HCT116 (cell line): ENCODE measurements at regions not wholly inside any gene's neighbourhood (a gene's known extent, or its start where the extent isn't known, plus 50 kb on each side); places are given as distances from the start of the nearest gene placed in this dataset.

ENCODE experiments used
- ATAC-seq: fragments of 200-7000 bp; cut with Tn5 transposase; 2 replicates; pipeline ENCODE4 v1.9.1; 2020; ENCODE audit warnings: mild to moderate bottlenecking, moderate library complexity
- BruUV-seq: library from RNA; stranded (reverse); fragments of 400-500 nt; replicated peaks from 2 replicates; lab custom pipeline; 2021; lab: Mats Ljungman, UMichigan
- CTCF ChIA-PET: fragments of 300-600 bp; sonication (Branson Sonifier 250); formaldehyde crosslinking; loops from one replicate; lab custom pipeline; 2021; ENCODE audit warnings: antibody characterized with exemption; lab: Charles Lee
- POLR2A ChIA-PET: fragments of 300-600, 350-600 bp; sonication (Branson Sonifier 250); formaldehyde crosslinking; loops from one replicate; lab custom pipeline; 2021; ENCODE audit warnings: antibody characterized with exemption; lab: Charles Lee
- RAD21 ChIA-PET, 2 experiments: fragments of 300-600 bp; sonication (Branson Sonifier 250); formaldehyde crosslinking; loops; one replicate each; lab custom pipeline; 2023; ENCODE audit warnings: low total read pairs in 2 of 2; ENCODE audit not compliant: uncharacterized antibody in 2 of 2, unreplicated experiment in 2 of 2, low non-redundant PET in 1 of 2; lab: Charles Lee
- DNase-seq: peaks from one replicate; pipeline ENCODE4 v3.0.0-alpha.2; 2010; ENCODE audit warnings: low read depth, low spot score
- H2AFZ ChIP-seq: fragments of 200-600 bp; shearing (Covaris generic), sonication (generic); 2 replicates; pipeline ENCODE4 v1.6.1; 2017; ENCODE audit warnings: low read depth, mixed run types, mixed read lengths, antibody characterized with exemption, low read length; ENCODE audit not compliant: poor library complexity, severe bottlenecking
- H3K27ac ChIP-seq: 2 replicates; pipeline ENCODE4 v1.5.1; 2012; ENCODE audit warnings: low read depth, low read length
- H3K27me3 ChIP-seq: fragments of 200-600 bp; sonication (generic); 2 replicates; pipeline ENCODE4 v1.6.1; 2016; ENCODE audit warnings: mixed run types, low read length, mixed read lengths; ENCODE audit not compliant: insufficient read depth
- H3K36me3 ChIP-seq, 2 experiments: fragments of 200-500 bp in 1 of 2; fragments of 200-600 bp in 1 of 2; sonication (Bioruptor generic) in 1 of 2; sonication (generic) in 1 of 2; 2 replicates each; pipeline versions ENCODE4 v1.5.1 to v1.6.1; 2014 to 2016; ENCODE audit warnings: low read length in 2 of 2, inconsistent platforms in 1 of 2, mixed read lengths in 1 of 2, mixed run types in 1 of 2; ENCODE audit not compliant: insufficient read depth in 2 of 2, control insufficient read depth in 1 of 2
- H3K4me1 ChIP-seq, 2 experiments: fragments of 200-600 bp in 1 of 2; sonication (generic) in 1 of 2; 2 replicates each; pipeline versions ENCODE4 v1.5.1 to v1.6.1; 2012 to 2017; ENCODE audit warnings: low read length in 2 of 2, inconsistent platforms in 1 of 2, mild to moderate bottlenecking in 1 of 2, mixed read lengths in 1 of 2, mixed run types in 1 of 2, moderate library complexity in 1 of 2; ENCODE audit not compliant: insufficient read depth in 2 of 2, control insufficient read depth in 1 of 2
- H3K4me2 ChIP-seq: fragments of 200-600 bp; sonication (generic); 2 replicates; pipeline ENCODE4 v1.6.1; 2017; ENCODE audit warnings: mixed run types, low read length, mixed read lengths
- H3K4me3 ChIP-seq, 2 experiments: fragments of 200-600 bp in 1 of 2; sonication (generic) in 1 of 2; replicated peaks in 1 of 2; 2 replicates each; pipeline ENCODE4 v1.5.1; 2011 to 2016; ENCODE audit warnings: low read length in 2 of 2, control low read depth in 1 of 2, low read depth in 1 of 2, mild to moderate bottlenecking in 1 of 2, mixed read lengths in 1 of 2, mixed run types in 1 of 2
- H3K79me2 ChIP-seq: fragments of 200-600 bp; sonication (generic); 2 replicates; pipeline ENCODE4 v1.6.1; 2017; ENCODE audit warnings: mild to moderate bottlenecking, mixed run types, low read length, moderate library complexity, mixed read lengths; ENCODE audit not compliant: insufficient read depth
- H3K9ac ChIP-seq: fragments of 200-600 bp; sonication (generic); 2 replicates; pipeline ENCODE4 v1.6.1; 2016; ENCODE audit warnings: low read length, mixed read lengths
- H3K9me2 ChIP-seq: fragments of 200-600 bp; sonication (generic), shearing (Covaris generic); 2 replicates; pipeline ENCODE4 v1.6.1; 2017; ENCODE audit warnings: mixed run types, mild to moderate bottlenecking, moderate library complexity; ENCODE audit not compliant: insufficient read depth
- H3K9me3 ChIP-seq, 2 experiments: fragments of 200-500 bp in 1 of 2; fragments of 200-600 bp in 1 of 2; sonication (Bioruptor generic) in 1 of 2; sonication (generic) in 1 of 2; 2 replicates each; pipeline ENCODE4 v1.6.1; 2014 to 2017; ENCODE audit warnings: low read length in 2 of 2, mixed read lengths in 2 of 2, inconsistent platforms in 1 of 2, low read depth in 1 of 2, mild to moderate bottlenecking in 1 of 2, mixed run types in 1 of 2, moderate library complexity in 1 of 2; ENCODE audit not compliant: control insufficient read depth in 1 of 2, insufficient read depth in 1 of 2
- H4K20me1 ChIP-seq: fragments of 200-600 bp; sonication (generic), shearing (Covaris generic); 2 replicates; pipeline ENCODE4 v1.6.1; 2017; ENCODE audit warnings: mixed run types, mild to moderate bottlenecking, moderate library complexity; ENCODE audit not compliant: insufficient read depth
- ELF1 ChIP-seq: IDR thresholded peaks from 2 replicates; pipeline ENCODE4 v1.6.1; 2012; ENCODE audit warnings: low read depth, borderline replicate concordance
- EZH2phosphoT487 ChIP-seq: fragments of 200-600 bp; IDR thresholded peaks from 2 replicates; pipeline ENCODE4 v1.6.1; 2018; ENCODE audit warnings: antibody characterized with exemption, borderline replicate concordance
- JUND ChIP-seq: IDR thresholded peaks from 2 replicates; pipeline ENCODE4 v1.6.1; 2012
- POLR2A ChIP-seq: IDR thresholded peaks from 2 replicates; pipeline ENCODE4 v1.7.0; 2011; ENCODE audit warnings: borderline replicate concordance; ENCODE audit not compliant: insufficient read depth, insufficient read length; ENCODE audit errors: extremely low read depth
- POLR2AphosphoS5 ChIP-seq: IDR thresholded peaks from 2 replicates; pipeline ENCODE4 v1.6.1; 2011; ENCODE audit warnings: mild to moderate bottlenecking, low read depth, low read length, moderate library complexity
- RAD21 ChIP-seq: IDR thresholded peaks from 2 replicates; pipeline ENCODE4 v1.6.1; 2012; ENCODE audit warnings: low read depth, mild to moderate bottlenecking
- SIN3A ChIP-seq: IDR thresholded peaks from 2 replicates; pipeline ENCODE4 v1.6.1; 2012; ENCODE audit warnings: low read depth
- SP1 ChIP-seq: IDR thresholded peaks from 2 replicates; pipeline ENCODE4 v1.6.1; 2012; ENCODE audit warnings: low read depth
- SRF ChIP-seq: IDR thresholded peaks from 2 replicates; pipeline ENCODE4 v1.6.1; 2012; ENCODE audit warnings: low read depth
- TCF7L2 ChIP-seq: IDR thresholded peaks from 2 replicates; pipeline ENCODE4 v1.7.0; 2011; ENCODE audit warnings: borderline replicate concordance, inconsistent platforms; ENCODE audit not compliant: insufficient read depth, insufficient read length; ENCODE audit errors: extremely low read depth
- YY1 ChIP-seq: IDR thresholded peaks from 2 replicates; pipeline ENCODE4 v1.6.1; 2011; ENCODE audit warnings: low read length, low read depth, moderate library complexity, mild to moderate bottlenecking; ENCODE audit not compliant: insufficient replicate concordance; ENCODE audit errors: extremely low read depth
- ZFX ChIP-seq: fragments of 450-650 bp; IDR thresholded peaks from 2 replicates; pipeline ENCODE4 v1.6.1; 2017
- ZNF274 ChIP-seq: fragments of 200-500 bp; sonication (Bioruptor generic); IDR thresholded peaks from 2 replicates; pipeline ENCODE4 v1.6.1; 2014; ENCODE audit warnings: mild to moderate bottlenecking, low read depth, low read length, inconsistent platforms
- intact Hi-C: fragments of 100-400 bp; cut with micrococcal nuclease; formaldehyde crosslinking; loops from 2 replicates; pipeline ENCODE4 v1.10.0; 2022
- TF ChIP-seq, protein P1 (sequence below): IDR thresholded peaks from 2 replicates; pipeline ENCODE4 v1.6.1; 2012
- TF ChIP-seq, protein P2 (sequence below): IDR thresholded peaks from 2 replicates; pipeline ENCODE4 v1.6.1; 2011; ENCODE audit warnings: mild to moderate bottlenecking, low read length, moderate library complexity; ENCODE audit not compliant: insufficient replicate concordance; ENCODE audit errors: extremely low read depth
- TF ChIP-seq, protein P3 (sequence below), 3 experiments: fragments of 200-600 bp in 1 of 3; sonication (generic) in 1 of 3; IDR thresholded peaks in 2 of 3; conservative IDR thresholded peaks in 1 of 3; 2 replicates each; pipeline ENCODE4 v1.5.1; 2012 to 2017; ENCODE audit warnings: low read depth in 2 of 3, low read length in 2 of 3, antibody characterized with exemption in 1 of 3, borderline replicate concordance in 1 of 3, control low read depth in 1 of 3, mild to moderate bottlenecking in 1 of 3, mixed read lengths in 1 of 3, mixed run types in 1 of 3, moderate library complexity in 1 of 3; ENCODE audit not compliant: insufficient read depth in 1 of 3

GRCh38 chr5:179411161-179411841 lies 66.0 kb upstream of the ADAMTS2 start (continued):
- TF ChIP-seq SIN3A: no peak

DNA sequence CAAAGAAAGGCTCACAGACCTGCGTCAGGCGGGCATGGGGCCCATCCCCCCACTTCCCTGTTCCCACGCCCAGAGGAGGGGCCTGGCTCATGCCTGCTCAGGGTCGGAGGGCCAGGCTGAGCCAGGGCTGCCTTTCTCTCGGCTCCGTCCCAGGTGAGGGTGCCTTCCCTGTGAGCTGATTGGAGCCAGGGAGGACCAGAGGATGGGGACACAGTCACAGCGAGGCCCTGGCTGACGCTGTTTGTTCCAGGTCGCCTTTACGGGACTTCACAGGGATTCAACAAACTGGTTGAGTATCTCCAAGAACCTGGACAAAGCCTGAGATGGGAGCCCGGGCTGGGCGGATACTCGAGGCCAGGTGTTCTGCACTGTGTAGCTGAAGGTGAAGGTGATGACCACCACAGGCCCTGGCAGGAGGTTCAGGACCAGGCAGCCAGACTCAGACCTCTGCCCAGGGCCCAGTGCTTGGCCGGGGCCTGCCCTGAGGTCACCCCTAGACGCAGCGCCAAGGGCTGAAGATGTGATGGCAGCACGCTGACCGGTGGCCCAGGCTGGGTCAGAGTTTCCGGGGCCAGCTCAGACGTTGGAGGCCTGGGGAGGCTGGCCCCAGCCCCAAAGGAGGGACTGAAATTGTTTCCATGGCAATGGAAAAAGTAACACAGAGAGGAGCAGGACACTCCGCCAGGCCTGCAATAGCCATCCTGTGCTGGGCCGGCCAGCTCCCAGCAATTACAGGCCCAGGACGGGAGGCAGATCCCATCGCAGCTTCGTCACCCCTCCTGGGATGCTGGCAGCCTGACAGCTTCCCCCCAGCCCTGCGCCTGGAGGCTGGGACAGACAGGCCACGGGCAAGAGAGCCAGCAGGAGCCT lies 65.3 kb upstream of the ADAMTS2 start:
- H3K36me3 ChIP-seq: no peaks in the 10 kb centered on the region
- no peak overlapping the region for H3K9ac ChIP-seq
- no peaks in the 10 kb centered on the region for H3K9me3 ChIP-seq
- no TSS peak for BruUV-seq
- no peak overlapping the region for H2AFZ ChIP-seq
- no peak for TF ChIP-seq SRF
- TF ChIP-seq ZFX: no peak
- TF ChIP-seq ZNF274: no peak
- no peak for TF ChIP-seq POLR2AphosphoS5
- no peak for TF ChIP-seq POLR2A
- TF ChIP-seq SIN3A: no peak
- TF ChIP-seq, protein P1, sequence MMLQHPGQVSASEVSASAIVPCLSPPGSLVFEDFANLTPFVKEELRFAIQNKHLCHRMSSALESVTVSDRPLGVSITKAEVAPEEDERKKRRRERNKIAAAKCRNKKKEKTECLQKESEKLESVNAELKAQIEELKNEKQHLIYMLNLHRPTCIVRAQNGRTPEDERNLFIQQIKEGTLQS: no peak
- TF ChIP-seq ELF1: no peak
- TF ChIP-seq JUND: no peak
- TF ChIP-seq, protein P2, sequence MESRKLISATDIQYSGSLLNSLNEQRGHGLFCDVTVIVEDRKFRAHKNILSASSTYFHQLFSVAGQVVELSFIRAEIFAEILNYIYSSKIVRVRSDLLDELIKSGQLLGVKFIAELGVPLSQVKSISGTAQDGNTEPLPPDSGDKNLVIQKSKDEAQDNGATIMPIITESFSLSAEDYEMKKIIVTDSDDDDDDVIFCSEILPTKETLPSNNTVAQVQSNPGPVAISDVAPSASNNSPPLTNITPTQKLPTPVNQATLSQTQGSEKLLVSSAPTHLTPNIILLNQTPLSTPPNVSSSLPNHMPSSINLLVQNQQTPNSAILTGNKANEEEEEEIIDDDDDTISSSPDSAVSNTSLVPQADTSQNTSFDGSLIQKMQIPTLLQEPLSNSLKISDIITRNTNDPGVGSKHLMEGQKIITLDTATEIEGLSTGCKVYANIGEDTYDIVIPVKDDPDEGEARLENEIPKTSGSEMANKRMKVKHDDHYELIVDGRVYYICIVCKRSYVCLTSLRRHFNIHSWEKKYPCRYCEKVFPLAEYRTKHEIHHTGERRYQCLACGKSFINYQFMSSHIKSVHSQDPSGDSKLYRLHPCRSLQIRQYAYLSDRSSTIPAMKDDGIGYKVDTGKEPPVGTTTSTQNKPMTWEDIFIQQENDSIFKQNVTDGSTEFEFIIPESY: no peak
- TF ChIP-seq RAD21: no peak
- TF ChIP-seq TCF7L2: no peak
- TF ChIP-seq SP1: no peak
- no peak for TF ChIP-seq YY1
- TF ChIP-seq, protein P3, sequence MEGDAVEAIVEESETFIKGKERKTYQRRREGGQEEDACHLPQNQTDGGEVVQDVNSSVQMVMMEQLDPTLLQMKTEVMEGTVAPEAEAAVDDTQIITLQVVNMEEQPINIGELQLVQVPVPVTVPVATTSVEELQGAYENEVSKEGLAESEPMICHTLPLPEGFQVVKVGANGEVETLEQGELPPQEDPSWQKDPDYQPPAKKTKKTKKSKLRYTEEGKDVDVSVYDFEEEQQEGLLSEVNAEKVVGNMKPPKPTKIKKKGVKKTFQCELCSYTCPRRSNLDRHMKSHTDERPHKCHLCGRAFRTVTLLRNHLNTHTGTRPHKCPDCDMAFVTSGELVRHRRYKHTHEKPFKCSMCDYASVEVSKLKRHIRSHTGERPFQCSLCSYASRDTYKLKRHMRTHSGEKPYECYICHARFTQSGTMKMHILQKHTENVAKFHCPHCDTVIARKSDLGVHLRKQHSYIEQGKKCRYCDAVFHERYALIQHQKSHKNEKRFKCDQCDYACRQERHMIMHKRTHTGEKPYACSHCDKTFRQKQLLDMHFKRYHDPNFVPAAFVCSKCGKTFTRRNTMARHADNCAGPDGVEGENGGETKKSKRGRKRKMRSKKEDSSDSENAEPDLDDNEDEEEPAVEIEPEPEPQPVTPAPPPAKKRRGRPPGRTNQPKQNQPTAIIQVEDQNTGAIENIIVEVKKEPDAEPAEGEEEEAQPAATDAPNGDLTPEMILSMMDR (IDR thresholded peaks at IDR 0.05 in 2 of 3, conservative IDR thresholded peaks at IDR 0.05 in 1 of 3; ENCODE audit: borderline replicate concordance in 1 of 3, insufficient read depth in 1 of 3, low read depth in 2 of 3, low read length in 2 of 3): no peak
- no peak for TF ChIP-seq EZH2phosphoT487
- H3K9me2 ChIP-seq: no peaks in the 10 kb centered on the region
- no peak overlapping the region for H3K4me3 ChIP-seq
- CTCF ChIA-PET: no interaction called here
- POLR2A ChIA-PET: no interaction called here
- RAD21 ChIA-PET: no interaction called here
- H3K4me2 ChIP-seq: no peak overlapping the region
- no peak overlapping the region for H3K27ac ChIP-seq
- no peaks in the 10 kb centered on the region for H3K4me1 ChIP-seq
- H4K20me1 ChIP-seq: no peaks in the 10 kb centered on the region
- no peak for DNase-seq
- no peaks in the 10 kb centered on the region for H3K27me3 ChIP-seq
- intact Hi-C loops: no loop called here
- no peak for ATAC-seq
- H3K79me2 ChIP-seq: no peaks in the 10 kb centered on the region
